NCI-H1092 (cell line): ENCODE measurements at regions not wholly inside any gene's neighbourhood (a gene's known extent, or its start where the extent isn't known, plus 50 kb on each side); places are given as distances from the start of the nearest gene placed in this dataset.

Experiments
- DNase-seq: peaks from one replicate; lab custom pipeline; 2025; lab: John Stamatoyannopoulos, UW

DNA sequence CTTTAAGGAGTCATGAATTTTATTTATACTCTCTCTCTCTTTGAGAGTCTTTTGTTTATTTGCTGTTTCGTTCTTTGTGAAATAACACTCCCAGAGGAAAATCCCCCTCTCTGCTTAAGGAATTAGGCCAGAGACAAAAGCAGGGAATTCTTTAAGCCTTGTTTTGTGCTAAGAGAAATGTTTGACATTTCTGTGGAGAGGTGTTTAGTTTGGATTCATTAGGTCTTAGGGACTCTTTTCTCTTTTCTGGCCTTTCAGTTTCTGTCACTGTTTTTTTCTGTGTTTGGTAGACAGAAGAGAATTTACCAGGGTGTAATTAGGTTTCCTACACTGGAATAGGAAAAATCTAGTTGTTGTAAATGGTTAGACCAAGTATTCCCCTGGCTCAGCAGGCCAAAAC is 241.8 kb upstream of the NR2F2 start:
- DNase-seq, result no peak

DNA sequence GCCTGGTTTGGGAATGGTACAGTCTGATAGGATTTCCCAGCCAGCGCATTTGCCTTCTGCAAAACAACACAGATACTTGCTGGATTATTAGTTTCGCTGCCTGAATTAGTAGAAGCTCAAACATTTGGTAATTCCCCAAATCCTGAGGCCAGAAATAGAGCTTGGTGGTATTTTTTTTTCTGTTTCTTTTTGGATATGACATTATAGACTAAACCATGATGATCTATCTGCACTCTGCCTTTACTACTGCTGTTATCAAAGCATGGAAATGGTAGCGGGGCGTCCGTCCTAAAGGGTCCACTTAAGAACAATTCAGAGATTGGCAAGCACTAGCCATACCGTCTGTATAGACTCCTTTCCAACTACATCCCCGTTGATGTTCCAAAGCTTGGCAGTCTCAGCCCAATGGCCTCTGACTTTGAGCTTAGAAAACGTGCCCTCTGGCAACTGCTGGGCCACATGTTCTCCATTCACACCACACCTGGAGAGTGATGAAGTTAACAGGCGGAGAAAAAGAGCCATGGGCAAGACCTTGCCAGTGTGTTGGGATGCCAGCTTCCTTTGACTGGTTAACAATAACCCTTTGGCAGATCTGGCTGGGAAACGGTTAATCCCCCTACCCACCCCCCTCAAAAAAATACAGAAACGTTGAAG is 241.0 kb upstream of the NR2F2 start:
- DNase-seq, result no peak

DNA sequence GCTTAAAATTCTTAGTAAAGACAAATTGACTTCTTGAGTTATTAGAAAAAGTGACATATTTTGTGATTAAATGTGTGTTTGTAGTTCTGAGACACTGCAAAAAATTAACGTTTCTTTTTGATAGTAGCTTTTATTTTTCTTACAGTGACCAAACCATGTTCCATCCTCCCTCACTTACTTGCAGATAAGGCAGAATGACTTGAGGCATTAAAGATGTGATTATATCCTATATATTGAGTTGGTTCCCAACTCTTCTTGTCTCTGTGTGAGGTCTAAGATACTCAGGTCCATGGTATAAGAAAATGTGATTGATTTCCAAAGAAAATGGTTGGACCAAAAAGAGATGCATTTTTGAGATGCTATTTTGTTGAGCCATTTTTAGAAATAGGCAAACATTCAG is 238.3 kb upstream of the NR2F2 start:
- DNase-seq, result no peak

DNA sequence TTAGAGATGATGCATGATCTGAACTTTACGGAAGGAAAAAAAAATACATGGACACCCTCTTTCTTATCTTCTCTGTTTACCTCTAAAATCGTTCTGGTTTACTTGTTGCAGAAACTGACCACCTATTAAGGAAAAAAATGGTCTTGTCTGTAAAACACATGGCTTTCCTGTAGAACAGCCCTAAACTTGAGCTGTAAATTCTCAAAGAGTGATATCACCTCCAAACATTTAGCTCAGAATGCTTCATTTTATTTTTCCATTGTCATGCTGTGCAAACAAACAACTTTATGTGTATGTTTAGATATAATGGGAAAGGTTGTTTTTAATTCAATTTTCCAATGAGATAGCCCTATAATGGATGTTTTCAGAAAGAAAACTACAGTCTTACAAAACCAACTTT is 237.4 kb upstream of the NR2F2 start:
- DNase-seq, result no peak

GRCh38 chr15:96097661-96098060 is 232.8 kb upstream of the NR2F2 start:
- DNase-seq, result no peak

DNA sequence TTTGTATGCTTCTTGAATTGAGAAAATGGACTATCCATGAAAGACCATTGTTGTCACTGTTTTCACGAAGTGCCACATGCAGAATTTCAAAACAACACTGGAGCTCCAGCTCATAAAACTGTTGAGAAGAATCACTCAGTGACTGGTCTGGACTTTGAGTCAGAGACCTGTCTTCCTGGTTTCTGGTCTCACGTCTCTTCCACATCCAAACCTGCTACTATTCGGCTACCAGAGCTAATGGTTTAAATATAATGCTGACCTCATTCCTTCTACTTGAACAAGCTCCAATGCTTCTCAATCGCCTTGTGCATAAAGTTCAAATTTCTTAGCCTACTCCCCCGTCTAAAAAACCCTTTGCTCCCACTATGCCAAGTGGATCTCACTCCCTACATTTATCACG is 227.9 kb upstream of the NR2F2 start:
- no peak for DNase-seq

DNA sequence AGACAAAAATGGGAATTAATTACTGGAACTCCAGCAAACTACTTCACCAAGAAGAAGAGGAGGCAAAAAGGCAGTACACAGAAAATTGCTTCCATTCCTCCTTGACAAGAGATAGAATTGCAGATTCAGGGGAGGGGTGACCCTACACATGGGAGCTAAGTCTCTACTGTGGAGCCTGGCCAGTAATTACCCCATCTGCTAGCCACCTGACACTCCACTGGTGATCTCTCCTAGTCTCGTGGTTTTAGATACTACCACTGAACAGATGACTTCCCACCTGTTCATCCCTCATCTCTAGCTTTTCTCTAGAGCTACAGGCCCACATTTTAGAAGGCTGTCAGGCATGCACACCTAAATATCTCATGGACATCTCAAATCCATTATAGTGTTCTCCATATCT is 224.3 kb upstream of the NR2F2 start:
- no peak for DNase-seq

- DNase-seq, result no peak
These were observed 223.9 kb upstream of the NR2F2 start for GRCh38 chr15:96106628-96107027.

DNA sequence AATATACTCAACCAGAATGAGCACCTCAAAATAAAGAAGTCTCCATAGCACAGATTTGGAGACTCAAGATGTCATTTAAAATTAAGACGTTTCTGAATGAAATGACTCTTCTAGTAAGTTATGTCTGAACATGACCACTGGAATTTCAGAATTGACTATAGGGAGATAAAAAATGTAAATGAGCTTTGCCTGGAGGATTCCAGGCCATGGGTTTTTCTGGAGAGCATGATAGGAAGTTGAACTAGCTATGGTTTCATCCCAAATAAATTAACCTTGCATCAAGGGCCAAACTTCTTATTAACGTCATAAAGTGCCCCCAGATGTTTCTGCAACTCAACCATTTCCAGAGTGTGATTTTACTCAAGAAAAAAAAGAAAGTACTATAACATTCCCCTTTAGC is 222.6 kb upstream of the NR2F2 start:
- no peak for DNase-seq

- no peak for DNase-seq
These were observed 222.1 kb upstream of the NR2F2 start for GRCh38 chr15:96108405-96108804.

- no peak for DNase-seq
These were observed 220.7 kb upstream of the NR2F2 start for GRCh38 chr15:96109820-96110219.

GRCh38 chr15:96112018-96112417 is 218.5 kb upstream of the NR2F2 start:
- no peak for DNase-seq

GRCh38 chr15:96115642-96116041 is 214.9 kb upstream of the NR2F2 start:
- DNase-seq, result no peak

GRCh38 chr15:96117270-96117669 is 213.2 kb upstream of the NR2F2 start:
- no peak for DNase-seq

GRCh38 chr15:96119734-96120133 is 210.8 kb upstream of the NR2F2 start:
- DNase-seq, result no peak

GRCh38 chr15:96121086-96121920 is 209.2 kb upstream of the NR2F2 start:
- no peak for DNase-seq

GRCh38 chr15:96122077-96123027 is 208.1 kb upstream of the NR2F2 start:
- no peak for DNase-seq

GRCh38 chr15:96123028-96123400 is 207.5 kb upstream of the NR2F2 start:
- no peak for DNase-seq

- no peak for DNase-seq
These were observed 206.8 kb upstream of the NR2F2 start for GRCh38 chr15:96123630-96124187.

GRCh38 chr15:96124436-96124835 is 206.1 kb upstream of the NR2F2 start:
- no peak for DNase-seq

GRCh38 chr15:96125721-96126415 is 204.6 kb upstream of the NR2F2 start:
- DNase-seq, result no peak

DNA sequence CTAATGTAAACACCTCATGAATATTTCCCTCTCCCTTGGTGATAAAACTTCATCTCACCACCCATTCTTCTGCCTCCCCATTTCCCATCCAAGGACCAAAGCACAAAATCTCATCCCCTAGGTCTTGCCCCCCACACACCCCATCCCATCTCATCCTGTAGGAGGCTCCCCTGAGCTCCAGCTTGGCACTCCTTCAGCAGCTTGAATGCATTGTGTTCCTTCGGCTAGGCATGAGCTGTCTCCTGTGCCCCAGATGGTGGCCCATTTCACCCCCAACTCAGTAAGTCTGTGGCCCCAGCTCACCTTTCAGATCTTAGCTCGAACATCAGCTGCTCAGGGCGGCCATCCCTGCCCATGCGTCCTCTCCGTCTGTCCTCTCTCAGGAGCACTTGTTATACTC is 203.6 kb upstream of the NR2F2 start:
- DNase-seq, result no peak
